IMR-90 (cell line): ENCODE measurements at regions not wholly inside any gene's neighbourhood (a gene's known extent, or its start where the extent isn't known, plus 50 kb on each side); places are given as distances from the start of the nearest gene placed in this dataset.
A peak's percentile ranks its signal among the peaks of the same experiment; 100 is the strongest.

Experiments used
- ATAC-seq: fragments of 200-7000 bp; cut with Tn5 transposase; 2 replicates; pipeline ENCODE4 v1.9.1; 2020; ENCODE audit warnings: low read depth, mild to moderate bottlenecking, moderate library complexity
- BruUV-seq: library from RNA; stranded (reverse); fragments of 400-500 nt; replicated peaks from 2 replicates; lab custom pipeline; 2021; lab: Mats Ljungman, UMichigan
- CTCF ChIA-PET: fragments of 300-600 bp; formaldehyde crosslinking; extraction: SDS; loops from one replicate; lab custom pipeline; 2021; ENCODE audit warnings: antibody characterized with exemption; lab: Yijun Ruan, JAX
- POLR2A ChIA-PET: fragments of 300-600 bp; sonication (Branson Sonifier 250); formaldehyde crosslinking; loops from one replicate; lab custom pipeline; 2022; ENCODE audit warnings: antibody characterized with exemption; ENCODE audit not compliant: unreplicated experiment; lab: Charles Lee
- DNase-seq: peaks from one replicate; pipeline ENCODE4 v3.0.0; 2013
- H2AFZ ChIP-seq: replicated peaks from 2 replicates; pipeline ENCODE3; 2013; ENCODE audit warnings: low read length, mild to moderate bottlenecking; ENCODE audit not compliant: poor library complexity
- H2AK5ac ChIP-seq: 2 replicates; pipeline ENCODE4 v1.6.1; 2013; ENCODE audit warnings: low read depth, low read length, inconsistent platforms
- H2AK9ac ChIP-seq: replicated peaks from 2 replicates; pipeline ENCODE3; 2013; ENCODE audit warnings: mild to moderate bottlenecking, low read depth, low read length, moderate library complexity; ENCODE audit not compliant: poor library complexity
- H2BK120ac ChIP-seq: 2 replicates; pipeline ENCODE4 v1.6.1; 2013; ENCODE audit warnings: low read depth, low read length, inconsistent platforms
- H2BK15ac ChIP-seq: 3 replicates; pipeline ENCODE4 v1.6.1; 2013; ENCODE audit warnings: low read depth, low read length, inconsistent platforms
- H2BK20ac ChIP-seq: 2 replicates; pipeline ENCODE4 v1.6.1; 2013; ENCODE audit warnings: low read depth, mild to moderate bottlenecking, inconsistent platforms, low read length, moderate library complexity
- H2BK5ac ChIP-seq: 2 replicates; pipeline ENCODE4 v1.6.1; 2013; ENCODE audit warnings: mild to moderate bottlenecking, low read depth, low read length, inconsistent platforms; ENCODE audit not compliant: poor library complexity, severe bottlenecking
- H3K14ac ChIP-seq: replicated peaks from 2 replicates; pipeline ENCODE4 v1.6.1; 2013; ENCODE audit warnings: low read depth, low read length, inconsistent platforms
- H3K18ac ChIP-seq: 2 replicates; pipeline ENCODE4 v1.6.1; 2013; ENCODE audit warnings: low read depth, low read length, control low read depth
- H3K23ac ChIP-seq: 2 replicates; pipeline ENCODE4 v1.6.1; 2013; ENCODE audit warnings: low read depth, low read length, inconsistent platforms
- H3K27ac ChIP-seq: 2 replicates; pipeline ENCODE4 v1.5.1; 2013; ENCODE audit warnings: mild to moderate bottlenecking, control low read depth, low read length; ENCODE audit not compliant: insufficient read depth
- H3K27me3 ChIP-seq: 2 replicates; pipeline ENCODE4 v1.6.1; 2013; ENCODE audit warnings: low read length; ENCODE audit not compliant: control insufficient read depth, insufficient read depth
- H3K36me3 ChIP-seq: 2 replicates; pipeline ENCODE4 v1.6.1; 2013; ENCODE audit warnings: low read length, mixed read lengths; ENCODE audit not compliant: control insufficient read depth, insufficient read depth
- H3K4ac ChIP-seq: 2 replicates; pipeline ENCODE4 v1.6.1; 2013; ENCODE audit warnings: low read depth, low read length, inconsistent platforms
- H3K4me1 ChIP-seq: 2 replicates; pipeline ENCODE4 v1.6.1; 2013; ENCODE audit warnings: low read length, mixed read lengths; ENCODE audit not compliant: control insufficient read depth, insufficient read depth
- H3K4me2 ChIP-seq: 2 replicates; pipeline ENCODE4 v1.6.1; 2013; ENCODE audit warnings: low read depth, mild to moderate bottlenecking, control low read depth, low read length, moderate library complexity
- H3K4me3 ChIP-seq: 2 replicates; pipeline ENCODE4 v1.5.1; 2013; ENCODE audit warnings: low read depth, mild to moderate bottlenecking, control low read depth, low read length, moderate library complexity; ENCODE audit not compliant: insufficient read depth
- H3K56ac ChIP-seq: 2 replicates; pipeline ENCODE4 v1.6.1; 2013; ENCODE audit warnings: low read length, inconsistent platforms; ENCODE audit not compliant: insufficient read depth; ENCODE audit errors: extremely low read depth
- H3K79me1 ChIP-seq, 2 experiments: 2 replicates each; pipeline ENCODE4 v1.6.1; 2013; ENCODE audit warnings: low read length in 2 of 2, inconsistent platforms in 1 of 2, low read depth in 1 of 2
- H3K9ac ChIP-seq: 2 replicates; pipeline ENCODE4 v1.6.1; 2013; ENCODE audit warnings: low read depth, low read length, control low read depth
- H3K9me1 ChIP-seq: 2 replicates; pipeline ENCODE4 v1.6.1; 2013; ENCODE audit warnings: low read length, inconsistent platforms; ENCODE audit not compliant: insufficient read depth
- H3K9me3 ChIP-seq: 2 replicates; pipeline ENCODE4 v1.6.1; 2013; ENCODE audit warnings: low read length; ENCODE audit not compliant: control insufficient read depth, insufficient read depth
- H4K20me1 ChIP-seq: 2 replicates; pipeline ENCODE4 v1.6.1; 2013; ENCODE audit warnings: low read length, inconsistent platforms; ENCODE audit not compliant: insufficient read depth
- H4K5ac ChIP-seq: 2 replicates; pipeline ENCODE4 v1.6.1; 2013; ENCODE audit warnings: mild to moderate bottlenecking, low read depth, low read length, control low read depth
- H4K8ac ChIP-seq, 2 experiments: 2 replicates each; pipeline ENCODE4 v1.6.1; 2013; ENCODE audit warnings: low read depth in 2 of 2, low read length in 2 of 2, control low read depth in 1 of 2, inconsistent platforms in 1 of 2
- H4K91ac ChIP-seq: 2 replicates; pipeline ENCODE4 v1.6.1; 2013; ENCODE audit warnings: low read depth, low read length, inconsistent platforms; ENCODE audit not compliant: insufficient read depth
- CHD1 ChIP-seq: IDR thresholded peaks from 2 replicates; pipeline ENCODE4 v1.6.1; 2012; ENCODE audit warnings: low read depth, low read length, improper control_type of control experiment
- FOS ChIP-seq: fragments of 150-350 bp; IDR thresholded peaks from 2 replicates; pipeline ENCODE4 v1.6.1; 2016; ENCODE audit warnings: low read depth, low read length
- MAFK ChIP-seq: IDR thresholded peaks from 2 replicates; pipeline ENCODE4 v1.6.1; 2012; ENCODE audit warnings: low read depth, low read length, improper control_type of control experiment
- POLR2A ChIP-seq: IDR thresholded peaks from 2 replicates; pipeline ENCODE4 v1.6.1; 2012; ENCODE audit warnings: mild to moderate bottlenecking, low read depth, low read length
- RCOR1 ChIP-seq: IDR thresholded peaks from 2 replicates; pipeline ENCODE4 v1.6.1; 2012; ENCODE audit warnings: mild to moderate bottlenecking, low read length, improper control_type of control experiment; ENCODE audit not compliant: insufficient replicate concordance
- RFX5 ChIP-seq: IDR thresholded peaks from 2 replicates; pipeline ENCODE4 v1.8.0; 2012; ENCODE audit warnings: low read depth, mild to moderate bottlenecking, low read length, moderate library complexity
- SMC3 ChIP-seq: fragments of 150-350 bp; IDR thresholded peaks from 2 replicates; pipeline ENCODE4 v1.6.1; 2016; ENCODE audit warnings: low read depth, mild to moderate bottlenecking, antibody characterized with exemption, low read length, moderate library complexity
- WGBS, 2 experiments: methylation state at CpG; one replicate each; pipeline versions ENCODE4 v1.1.5 to v1.1.7; 2013; ENCODE audit warnings: missing lambda C conversion rate in 2 of 2; ENCODE audit not compliant: insufficient read length in 1 of 2; ENCODE audit errors: extremely low coverage in 2 of 2; 5-methylcytosine and 5-hydroxymethylcytosine counted together
- dilution Hi-C: fragments of 300-500 bp; cut with HindIII; formaldehyde crosslinking; loops from one replicate; pipeline ENCODE4 v1.14.3; 2018; ENCODE audit warnings: low sequenced_read_pairs; ENCODE audit not compliant: unreplicated experiment
- in situ Hi-C: fragments of 300-500 bp; cut with MboI; formaldehyde crosslinking; loops from 3 replicates; pipeline ENCODE4 v1.14.3; 2019; ENCODE audit warnings: low sequenced_read_pairs, inconsistent platforms, mixed read lengths
- intact Hi-C: fragments of 100-400 bp; cut with micrococcal nuclease; formaldehyde crosslinking; loops from 2 replicates; pipeline ENCODE4 v1.10.0; 2022
- TF ChIP-seq, protein P1 (sequence below): fragments of 150-350 bp; IDR thresholded peaks from 2 replicates; pipeline ENCODE4 v1.6.1; 2016; ENCODE audit warnings: low read depth, mild to moderate bottlenecking, low read length, moderate library complexity, borderline replicate concordance
- TF ChIP-seq, protein P2 (sequence below): conservative IDR thresholded peaks from 2 replicates; pipeline ENCODE4 v1.5.1; 2012; ENCODE audit warnings: mild to moderate bottlenecking, low read depth, low read length, improper control_type of control experiment

DNA sequence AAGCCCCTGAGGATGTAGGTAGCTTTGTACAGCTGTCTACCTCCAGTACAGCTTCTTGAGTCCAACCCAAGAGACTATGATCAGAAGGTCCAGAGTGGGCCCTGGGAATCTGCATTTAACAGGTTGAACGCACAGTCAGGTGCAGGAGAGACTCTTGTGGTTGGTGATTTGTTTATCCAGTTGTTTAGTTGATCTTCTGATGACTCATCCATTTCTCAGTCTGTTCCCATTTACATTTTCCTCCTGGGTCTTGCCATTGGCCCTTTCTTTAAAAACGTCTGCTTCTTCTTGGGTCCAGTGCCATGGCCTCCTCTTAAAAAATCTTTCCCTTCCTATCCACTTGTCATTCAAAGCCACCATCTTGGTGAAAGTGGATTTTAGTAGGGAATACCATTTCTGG lies 734.2 kb downstream of the MED13L start:
- H3K14ac ChIP-seq, result no peak overlapping the region
- H2BK15ac ChIP-seq, result no peak overlapping the region
- H2BK20ac ChIP-seq, result no peak overlapping the region
- no peak overlapping the region for H3K23ac ChIP-seq
- H3K18ac ChIP-seq, result no peak overlapping the region
- H2AK9ac ChIP-seq, result no peak overlapping the region
- ChIA-PET POLR2A (no interaction called here), CTCF (no interaction called here)
- dilution Hi-C loops, result no loop called here
- no CpG with 5 or more reads among the region's 2 CpGs for WGBS, 2 experiments
- no peak overlapping the region for H2BK120ac ChIP-seq
- H3K4me3 ChIP-seq, result no peak overlapping the region
- peaks cover 2% of the 10 kb centered on the region; the same call in 1 of the 2 replicates for H3K9me3 ChIP-seq
- H3K4me1 ChIP-seq, result no peaks in the 10 kb centered on the region
- no peaks in the 10 kb centered on the region for H3K27me3 ChIP-seq
- H3K27ac ChIP-seq, result no peak overlapping the region
- H2AK5ac ChIP-seq, result no peak overlapping the region
- H3K9me1 ChIP-seq, result no peaks in the 10 kb centered on the region
- intact Hi-C loops, result no loop called here
- H4K20me1 ChIP-seq, result no peaks in the 10 kb centered on the region
- no peak overlapping the region for H3K4me2 ChIP-seq
- ATAC-seq (no peak), DNase-seq (peak; percentile 5)
- H3K36me3 ChIP-seq, result no peaks in the 10 kb centered on the region
- H2AFZ ChIP-seq, result no peak overlapping the region
- no peak overlapping the region for H4K5ac ChIP-seq
- H3K4ac ChIP-seq, result no peak overlapping the region
- no peak overlapping the region for H4K8ac ChIP-seq
- H2BK5ac ChIP-seq, result no peak overlapping the region
- BruUV-seq, result no TSS peak
- H3K56ac ChIP-seq, result no peak overlapping the region
- H3K9ac ChIP-seq, result no peak overlapping the region
- in situ Hi-C loops, result no loop called here
- H4K91ac ChIP-seq, result no peak overlapping the region
- no peaks in the 10 kb centered on the region for H3K79me1 ChIP-seq
- TF ChIP-seq SMC3 (no peak), CHD1 (no peak), RCOR1 (no peak), RFX5 (no peak), POLR2A (no peak), MAFK (no peak), FOS (no peak)
- TF ChIP-seq, protein P1, sequence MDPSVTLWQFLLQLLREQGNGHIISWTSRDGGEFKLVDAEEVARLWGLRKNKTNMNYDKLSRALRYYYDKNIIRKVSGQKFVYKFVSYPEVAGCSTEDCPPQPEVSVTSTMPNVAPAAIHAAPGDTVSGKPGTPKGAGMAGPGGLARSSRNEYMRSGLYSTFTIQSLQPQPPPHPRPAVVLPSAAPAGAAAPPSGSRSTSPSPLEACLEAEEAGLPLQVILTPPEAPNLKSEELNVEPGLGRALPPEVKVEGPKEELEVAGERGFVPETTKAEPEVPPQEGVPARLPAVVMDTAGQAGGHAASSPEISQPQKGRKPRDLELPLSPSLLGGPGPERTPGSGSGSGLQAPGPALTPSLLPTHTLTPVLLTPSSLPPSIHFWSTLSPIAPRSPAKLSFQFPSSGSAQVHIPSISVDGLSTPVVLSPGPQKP, result no peak
- TF ChIP-seq, protein P2, sequence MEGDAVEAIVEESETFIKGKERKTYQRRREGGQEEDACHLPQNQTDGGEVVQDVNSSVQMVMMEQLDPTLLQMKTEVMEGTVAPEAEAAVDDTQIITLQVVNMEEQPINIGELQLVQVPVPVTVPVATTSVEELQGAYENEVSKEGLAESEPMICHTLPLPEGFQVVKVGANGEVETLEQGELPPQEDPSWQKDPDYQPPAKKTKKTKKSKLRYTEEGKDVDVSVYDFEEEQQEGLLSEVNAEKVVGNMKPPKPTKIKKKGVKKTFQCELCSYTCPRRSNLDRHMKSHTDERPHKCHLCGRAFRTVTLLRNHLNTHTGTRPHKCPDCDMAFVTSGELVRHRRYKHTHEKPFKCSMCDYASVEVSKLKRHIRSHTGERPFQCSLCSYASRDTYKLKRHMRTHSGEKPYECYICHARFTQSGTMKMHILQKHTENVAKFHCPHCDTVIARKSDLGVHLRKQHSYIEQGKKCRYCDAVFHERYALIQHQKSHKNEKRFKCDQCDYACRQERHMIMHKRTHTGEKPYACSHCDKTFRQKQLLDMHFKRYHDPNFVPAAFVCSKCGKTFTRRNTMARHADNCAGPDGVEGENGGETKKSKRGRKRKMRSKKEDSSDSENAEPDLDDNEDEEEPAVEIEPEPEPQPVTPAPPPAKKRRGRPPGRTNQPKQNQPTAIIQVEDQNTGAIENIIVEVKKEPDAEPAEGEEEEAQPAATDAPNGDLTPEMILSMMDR, result no peak
